Mucosa of gallbladder (tissue), 1 donor: ENCODE measurements at regions not wholly inside any gene's neighbourhood (a gene's known extent, or its start where the extent isn't known, plus 50 kb on each side); places are given as distances from the start of the nearest gene placed in this dataset.
"Not testable (repeated sequence)": the region's sequence is repeated elsewhere in the genome, so short reads cannot be mapped to it uniquely, and the experiment has no call there.

Experiments
- DNase-seq: peaks from one replicate; pipeline ENCODE4 v3.0.0-alpha.2; 2020; ENCODE audit warnings: low spot score
- donor health status: DM: no; HTN: no; CAD: no.

- no peak for DNase-seq
These were observed 50.5 kb upstream of the PARP4 start for GRCh38 chr13:24563087-24563486.

DNA sequence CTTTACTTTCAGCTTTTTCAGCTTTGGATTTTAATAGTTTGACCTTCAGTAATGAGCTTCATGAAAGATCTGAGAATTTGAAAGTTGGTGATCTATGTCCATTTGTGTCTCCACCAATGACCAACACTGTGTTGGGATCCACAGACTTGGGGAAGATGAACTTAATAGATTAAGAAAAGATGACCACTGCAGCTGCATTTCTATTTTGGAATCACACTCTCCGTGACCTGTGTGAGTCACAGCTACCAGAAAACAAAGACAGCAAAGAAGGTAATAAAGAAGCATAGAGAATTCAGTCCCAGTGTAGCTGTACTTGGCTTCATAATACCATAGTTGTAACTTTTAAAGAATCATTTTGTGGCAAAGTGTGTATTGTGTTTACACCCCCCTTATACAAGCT, 51.4 kb upstream of the PARP4 start:
- not testable (repeated sequence) for DNase-seq

- DNase-seq, result no peak
These were observed 52.3 kb upstream of the PARP4 start for GRCh38 chr13:24564881-24565280.

DNA sequence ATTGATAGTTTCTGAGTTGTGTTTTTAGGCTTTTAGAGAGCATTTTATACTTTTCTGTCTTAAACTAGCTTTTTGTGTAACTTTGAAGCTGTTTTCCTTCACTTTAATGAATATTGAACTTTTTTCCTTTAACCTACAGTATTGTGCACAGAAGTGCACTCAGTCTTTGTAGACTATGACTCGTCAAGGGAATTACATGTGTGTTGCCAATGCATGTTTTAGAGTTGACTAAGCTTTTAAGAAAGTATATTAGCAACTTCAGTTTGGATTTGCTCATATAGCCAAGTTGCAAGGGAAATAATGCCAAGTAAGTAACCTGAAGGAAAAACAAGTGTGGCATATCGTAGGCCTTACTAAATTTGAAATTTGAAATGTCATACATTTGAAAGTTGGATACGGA, 55.0 kb upstream of the PARP4 start:
- not testable (repeated sequence) for DNase-seq

DNA sequence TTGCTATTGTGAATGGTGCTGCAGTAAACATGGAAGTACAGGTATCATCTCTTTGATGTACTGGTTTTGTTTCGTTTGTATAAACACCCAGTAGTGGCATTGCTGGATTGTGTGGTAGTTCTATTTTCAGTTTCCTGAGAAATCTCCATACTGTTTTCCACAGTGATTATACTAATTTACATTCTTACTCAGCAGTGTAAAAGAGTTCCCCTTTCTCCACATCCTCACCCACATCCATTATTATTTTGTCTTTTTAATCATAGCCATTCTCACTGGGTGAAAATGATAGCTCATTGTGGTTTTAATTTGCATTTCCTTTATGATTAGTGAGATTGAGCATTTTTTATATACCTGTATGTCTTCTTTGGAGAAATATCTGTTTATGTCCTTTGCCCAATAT, 62.3 kb upstream of the PARP4 start:
- no peak for DNase-seq

GRCh38 chr13:24580315-24580714, 67.7 kb upstream of the PARP4 start:
- not testable (repeated sequence) for DNase-seq

DNA sequence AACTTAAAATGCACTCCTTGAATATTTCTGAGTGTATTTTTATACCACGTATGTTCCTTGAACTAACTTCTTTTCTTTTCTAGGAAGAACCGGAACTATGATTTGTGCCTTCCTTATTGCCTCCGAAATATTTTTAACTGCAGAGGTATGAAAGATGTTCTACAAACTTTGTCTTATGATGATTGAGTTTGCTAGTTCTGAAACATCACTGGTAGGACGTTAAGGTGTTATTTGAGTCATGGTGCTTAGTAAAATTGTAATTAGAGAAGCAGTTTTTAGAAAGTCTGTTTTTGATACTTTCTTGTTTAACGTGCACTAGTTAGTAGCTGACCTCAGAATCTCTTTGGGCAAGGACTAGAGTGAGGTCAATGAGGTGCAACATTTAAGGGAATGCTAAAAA, 69.0 kb upstream of the PARP4 start:
- not testable (repeated sequence) for DNase-seq

- DNase-seq, result not testable (repeated sequence)
These were observed 79.1 kb upstream of the PARP4 start for GRCh38 chr13:24591697-24592096.

- not testable (repeated sequence) for DNase-seq
These were observed 82.1 kb upstream of the ATP12A start for GRCh38 chr13:24597906-24598670.

- not testable (repeated sequence) for DNase-seq
These were observed 81.0 kb upstream of the ATP12A start for GRCh38 chr13:24599019-24599791.

GRCh38 chr13:24605923-24606372, 74.3 kb upstream of the ATP12A start:
- no peak for DNase-seq

- no peak for DNase-seq
These were observed 73.6 kb upstream of the ATP12A start for GRCh38 chr13:24606486-24607170.

DNA sequence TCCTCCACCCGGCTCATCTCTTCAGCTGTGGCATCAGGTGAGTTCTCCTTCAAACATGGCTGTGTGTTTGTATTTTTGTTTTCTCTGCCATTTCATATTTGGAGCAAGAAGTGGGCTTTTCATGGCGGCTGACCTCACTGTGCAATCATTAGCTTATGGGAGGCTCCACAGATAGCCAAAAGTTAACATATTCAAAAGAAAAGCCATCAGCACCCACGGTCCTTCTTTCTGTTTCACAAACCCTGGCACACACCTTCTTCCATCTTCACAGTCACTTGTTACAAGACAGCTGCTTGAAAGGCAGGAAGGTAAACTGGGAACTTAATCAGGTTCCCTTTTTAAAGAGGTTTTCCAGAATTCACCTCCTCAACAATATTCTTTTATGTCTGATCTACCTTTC, 69.3 kb upstream of the ATP12A start:
- no peak for DNase-seq

GRCh38 chr13:24612726-24613125, 67.5 kb upstream of the ATP12A start:
- DNase-seq, result no peak

DNA sequence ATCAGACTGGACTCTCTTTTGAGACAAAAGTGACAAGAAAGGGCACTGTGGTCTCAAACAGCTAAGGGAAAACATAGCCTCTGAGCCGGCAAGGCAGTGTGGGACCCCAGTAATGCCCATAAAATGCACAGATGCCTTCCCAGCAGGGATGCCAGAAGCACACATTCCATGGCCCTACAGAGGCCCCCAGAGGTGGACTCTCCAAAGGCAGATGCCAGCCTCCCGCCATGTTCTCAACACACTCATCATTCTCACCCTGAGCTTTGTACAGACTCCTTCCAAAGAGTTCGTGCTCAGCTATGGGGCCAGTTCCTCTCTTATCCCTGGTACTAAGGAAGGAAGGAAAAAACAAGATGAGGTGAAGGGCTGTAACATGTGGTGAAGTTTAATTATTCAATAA, 67.1 kb upstream of the ATP12A start:
- DNase-seq, result no peak

DNA sequence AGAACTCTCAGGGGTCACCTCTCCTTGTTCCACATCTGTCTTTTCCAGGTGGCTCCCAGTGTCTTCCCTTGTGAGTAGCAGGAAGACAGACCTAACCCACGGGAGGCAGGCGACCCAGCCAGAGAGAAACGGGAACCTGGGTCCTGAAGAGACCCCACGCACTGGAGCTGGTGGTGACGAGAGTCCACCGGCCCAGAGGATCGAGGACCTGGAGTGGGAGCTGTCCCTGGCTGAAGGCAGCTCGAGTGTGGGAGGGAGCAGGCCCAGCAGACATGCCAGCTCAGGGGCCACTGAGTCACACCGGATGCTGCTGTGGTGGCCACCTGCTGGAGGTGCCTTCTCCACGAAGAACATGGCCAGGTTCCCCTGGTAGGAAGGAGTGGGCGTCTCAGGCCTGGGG, 66.5 kb upstream of the ATP12A start:
- no peak for DNase-seq

DNA sequence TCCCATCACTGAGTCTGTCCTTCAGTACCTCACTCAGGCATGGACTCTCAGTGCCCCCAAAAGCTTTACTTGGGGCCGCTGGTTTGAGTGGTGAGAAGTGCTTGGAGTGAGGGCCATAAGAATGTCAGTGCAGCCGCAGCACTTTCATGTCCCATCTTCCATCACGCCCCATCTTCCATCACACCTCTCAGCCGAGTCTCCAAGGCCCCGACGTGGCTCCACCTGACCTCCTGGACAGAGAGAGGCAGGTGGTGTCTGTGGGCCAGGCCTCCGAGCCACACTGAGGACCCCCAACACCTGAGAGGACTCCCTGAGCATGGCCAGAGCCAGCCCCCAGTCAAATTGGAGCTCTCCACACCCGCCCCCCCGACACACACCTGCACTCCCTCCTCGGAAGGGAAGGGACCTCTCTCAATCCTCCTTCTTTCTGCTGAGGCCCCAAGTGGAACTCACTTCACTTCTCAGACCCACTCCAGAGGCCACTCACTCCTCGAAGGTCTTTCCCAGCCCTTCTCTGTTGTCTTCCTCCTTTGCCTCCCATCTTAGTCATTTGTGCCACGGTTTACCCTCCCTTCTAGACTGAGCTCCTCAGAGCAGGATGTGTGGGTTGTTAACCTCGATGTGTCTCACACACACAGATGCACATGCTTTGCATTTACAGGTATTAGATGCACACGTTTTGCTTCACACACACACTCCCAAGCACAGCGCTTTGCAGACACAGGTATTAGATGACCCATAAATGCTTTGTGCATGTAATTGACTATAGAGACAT, 65.7 kb upstream of the ATP12A start:
- DNase-seq, result no peak

DNA sequence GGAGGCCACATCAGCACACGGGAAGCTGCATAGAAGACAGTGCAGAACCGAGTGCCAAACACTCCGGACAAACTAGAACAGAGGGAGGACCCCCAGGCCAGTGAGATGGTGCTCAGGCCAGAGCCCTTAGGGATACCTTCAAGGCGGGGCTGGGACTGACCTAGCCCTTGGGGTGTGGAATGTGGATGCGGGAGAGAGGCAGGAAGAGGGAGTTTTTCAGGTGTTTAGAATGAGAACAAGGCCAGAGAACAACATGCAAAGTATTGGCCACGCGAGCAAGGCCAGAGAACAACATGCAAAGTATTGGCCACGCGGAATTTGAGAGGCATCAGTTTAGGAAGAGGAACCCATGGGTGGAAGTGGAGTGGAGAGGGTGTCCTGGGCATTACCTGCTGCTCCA, 65.1 kb upstream of the ATP12A start:
- DNase-seq, result no peak

GRCh38 chr13:24615911-24616472, 64.2 kb upstream of the ATP12A start:
- DNase-seq, result no peak

GRCh38 chr13:24616514-24616913, 63.7 kb upstream of the ATP12A start:
- DNase-seq, result no peak

GRCh38 chr13:24617256-24618010, 62.8 kb upstream of the ATP12A start:
- DNase-seq, result no peak
